ENCODE measurements at regions not wholly inside any gene's neighbourhood (a gene's known extent, or its start where the extent isn't known, plus 50 kb on each side); places are given as distances from the start of the nearest gene placed in this dataset.

- Histone ChIP-seq H3K36me3 (no peaks in the 10 kb centered on the region), H3K27ac (no peak overlapping the region), H3K4me1 (no peaks in the 10 kb centered on the region), H3K27me3 (no peaks in the 10 kb centered on the region), H3K4me3 (no peak overlapping the region), H3K9me3 (no peaks in the 10 kb centered on the region)
- WGBS, 2 donors = 94% methylated on average over 2 of the region's 2 CpGs
- TF ChIP-seq POLR2A (IDR thresholded peaks at IDR 0.05) (no peak), EP300 (IDR thresholded peaks at IDR 0.05) (no peak), POLR2AphosphoS5 (IDR thresholded peaks at IDR 0.05) (no peak)
- TF ChIP-seq, protein P1, sequence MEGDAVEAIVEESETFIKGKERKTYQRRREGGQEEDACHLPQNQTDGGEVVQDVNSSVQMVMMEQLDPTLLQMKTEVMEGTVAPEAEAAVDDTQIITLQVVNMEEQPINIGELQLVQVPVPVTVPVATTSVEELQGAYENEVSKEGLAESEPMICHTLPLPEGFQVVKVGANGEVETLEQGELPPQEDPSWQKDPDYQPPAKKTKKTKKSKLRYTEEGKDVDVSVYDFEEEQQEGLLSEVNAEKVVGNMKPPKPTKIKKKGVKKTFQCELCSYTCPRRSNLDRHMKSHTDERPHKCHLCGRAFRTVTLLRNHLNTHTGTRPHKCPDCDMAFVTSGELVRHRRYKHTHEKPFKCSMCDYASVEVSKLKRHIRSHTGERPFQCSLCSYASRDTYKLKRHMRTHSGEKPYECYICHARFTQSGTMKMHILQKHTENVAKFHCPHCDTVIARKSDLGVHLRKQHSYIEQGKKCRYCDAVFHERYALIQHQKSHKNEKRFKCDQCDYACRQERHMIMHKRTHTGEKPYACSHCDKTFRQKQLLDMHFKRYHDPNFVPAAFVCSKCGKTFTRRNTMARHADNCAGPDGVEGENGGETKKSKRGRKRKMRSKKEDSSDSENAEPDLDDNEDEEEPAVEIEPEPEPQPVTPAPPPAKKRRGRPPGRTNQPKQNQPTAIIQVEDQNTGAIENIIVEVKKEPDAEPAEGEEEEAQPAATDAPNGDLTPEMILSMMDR (IDR thresholded peaks at IDR 0.05) = no peak
- DNase-seq = no peak
- intact Hi-C loops (cut with DNase I) = no loop called here
Measured at GRCh38 chr7:13778967-13779366, 210.5 kb downstream of the ETV1 start.

- no peak overlapping the region for H3K4me3 ChIP-seq
- no peaks in the 10 kb centered on the region for H3K36me3 ChIP-seq
- H3K27me3 ChIP-seq = no peaks in the 10 kb centered on the region
- DNase-seq = no peak
- intact Hi-C loops (cut with DNase I) = no loop called here
- H3K4me1 ChIP-seq = no peaks in the 10 kb centered on the region
- 68 to 87% methylated on average over 5 of the region's 5 CpGs for WGBS, 2 donors
- TF ChIP-seq POLR2AphosphoS5 (IDR thresholded peaks at IDR 0.05) (no peak), POLR2A (IDR thresholded peaks at IDR 0.05) (no peak), EP300 (IDR thresholded peaks at IDR 0.05) (no peak)
- TF ChIP-seq, protein P1 (IDR thresholded peaks at IDR 0.05) = no peak
- H3K9me3 ChIP-seq = no peaks in the 10 kb centered on the region
- H3K27ac ChIP-seq = no peak overlapping the region
Measured at GRCh38 chr7:13790611-13791010, 198.9 kb downstream of the ETV1 start.

DNA sequence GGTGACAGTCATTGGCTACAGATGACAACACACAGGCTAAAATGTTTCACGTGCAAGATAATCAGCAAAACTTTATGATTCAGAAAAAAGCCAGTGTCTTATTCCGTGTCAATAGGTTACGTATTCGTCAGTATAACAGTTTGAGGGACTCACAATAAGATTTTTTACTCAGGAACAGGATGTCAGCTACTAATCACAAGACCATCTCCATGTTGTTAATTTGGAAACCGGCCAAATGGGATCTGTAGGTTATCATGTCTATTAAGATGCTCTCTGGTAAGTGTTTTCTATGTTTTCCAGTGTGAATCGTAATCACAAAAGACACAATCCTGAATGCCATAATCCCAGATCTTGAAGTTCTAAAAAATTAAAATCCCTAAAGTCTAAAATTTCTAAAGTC lies 197.3 kb downstream of the ETV1 start:
- 81 to 85% methylated on average over 6 of the region's 6 CpGs for whole genome bisulfite sequencing, 2 donors
- no peak for DNase-seq
- H3K27ac ChIP-seq = no peak overlapping the region
- TF ChIP-seq, protein P1 (IDR thresholded peaks at IDR 0.05) = no peak
- TF ChIP-seq EP300 (IDR thresholded peaks at IDR 0.05) = no peak
- no peak for TF ChIP-seq POLR2A (IDR thresholded peaks at IDR 0.05)
- no peak for TF ChIP-seq POLR2AphosphoS5 (IDR thresholded peaks at IDR 0.05)
- no peak overlapping the region for H3K4me3 ChIP-seq
- H3K36me3 ChIP-seq = no peaks in the 10 kb centered on the region
- H3K27me3 ChIP-seq = no peaks in the 10 kb centered on the region
- intact Hi-C loops (cut with DNase I) = no loop called here
- H3K4me1 ChIP-seq = no peaks in the 10 kb centered on the region
- H3K9me3 ChIP-seq = no peaks in the 10 kb centered on the region

DNA sequence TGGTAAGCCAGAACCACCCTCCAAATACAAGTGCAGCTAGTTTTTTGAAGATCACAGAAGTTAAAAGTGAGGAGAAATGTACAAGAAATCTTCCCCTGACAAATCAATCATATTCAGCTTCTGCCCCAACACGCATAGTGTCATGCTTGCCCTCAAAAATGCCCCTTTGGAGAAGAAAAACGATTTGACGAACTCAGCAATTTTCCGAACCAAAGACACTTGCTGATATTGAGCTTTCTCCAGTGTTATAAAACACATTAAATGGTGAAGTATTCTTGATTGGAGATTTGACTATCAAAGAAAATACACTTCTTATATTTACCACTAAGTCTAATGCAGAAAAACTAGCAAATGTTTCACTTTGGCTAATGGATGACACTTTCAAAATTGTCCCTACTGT lies 195.5 kb downstream of the ETV1 start:
- no peak for TF ChIP-seq POLR2AphosphoS5 (IDR thresholded peaks at IDR 0.05)
- no peak for TF ChIP-seq EP300 (IDR thresholded peaks at IDR 0.05)
- TF ChIP-seq POLR2A (IDR thresholded peaks at IDR 0.05) = no peak
- TF ChIP-seq, protein P1 (IDR thresholded peaks at IDR 0.05) = no peak
- no peaks in the 10 kb centered on the region for H3K4me1 ChIP-seq
- DNase-seq = no peak
- no peak overlapping the region for H3K4me3 ChIP-seq
- no peaks in the 10 kb centered on the region for H3K9me3 ChIP-seq
- no peaks in the 10 kb centered on the region for H3K36me3 ChIP-seq
- 85 to 92% methylated on average over 4 of the region's 4 CpGs for WGBS, 2 donors
- no peaks in the 10 kb centered on the region for H3K27me3 ChIP-seq
- intact Hi-C loops (cut with DNase I) = no loop called here
- no peak overlapping the region for H3K27ac ChIP-seq

DNA sequence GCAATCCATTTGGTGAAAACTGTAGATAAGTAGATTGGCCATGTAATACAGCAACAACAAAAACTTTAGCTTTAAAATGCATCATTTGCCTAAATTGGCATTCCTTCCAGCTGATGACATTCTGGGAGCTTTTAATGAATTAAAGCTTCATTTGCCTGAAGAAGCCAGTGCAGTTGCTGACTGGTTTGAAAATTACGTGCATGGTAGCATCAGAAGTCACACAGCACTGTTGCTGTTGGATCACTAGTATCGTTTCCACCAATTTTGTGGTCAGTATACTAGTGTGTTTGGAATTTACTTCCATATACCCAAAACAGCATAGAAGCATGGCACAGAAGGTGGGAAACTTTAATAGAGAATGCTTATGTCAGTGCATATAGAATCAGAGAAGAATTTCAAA lies 194.9 kb downstream of the ETV1 start:
- DNase-seq = no peak
- H3K9me3 ChIP-seq = no peaks in the 10 kb centered on the region
- H3K4me3 ChIP-seq = no peak overlapping the region
- intact Hi-C loops (cut with DNase I) = no loop called here
- WGBS, 2 donors = 93 to 95% methylated on average over 2 of the region's 2 CpGs
- no peak for TF ChIP-seq POLR2AphosphoS5 (IDR thresholded peaks at IDR 0.05)
- no peak for TF ChIP-seq EP300 (IDR thresholded peaks at IDR 0.05)
- no peak for TF ChIP-seq POLR2A (IDR thresholded peaks at IDR 0.05)
- TF ChIP-seq, protein P1 (IDR thresholded peaks at IDR 0.05) = no peak
- no peaks in the 10 kb centered on the region for H3K27me3 ChIP-seq
- H3K27ac ChIP-seq = no peak overlapping the region
- H3K4me1 ChIP-seq = no peaks in the 10 kb centered on the region
- no peaks in the 10 kb centered on the region for H3K36me3 ChIP-seq

Measured in sigmoid colon (tissue), 6 donors.